NCI-H1105 treated with DMSO at 0.1 percent for 48 hours (cell line): ENCODE measurements at regions not wholly inside any gene's neighbourhood (a gene's known extent, or its start where the extent isn't known, plus 50 kb on each side); places are given as distances from the start of the nearest gene placed in this dataset.
"Not testable (repeated sequence)": the region's sequence is repeated elsewhere in the genome, so short reads cannot be mapped to it uniquely, and the experiment has no call there.

Experiments
- DNase-seq: peaks from one replicate; lab custom pipeline; 2025; lab: John Stamatoyannopoulos, UW

GRCh38 chr6:81105998-81106397 is 646.5 kb downstream of the TENT5A start:
- no peak for DNase-seq

DNA sequence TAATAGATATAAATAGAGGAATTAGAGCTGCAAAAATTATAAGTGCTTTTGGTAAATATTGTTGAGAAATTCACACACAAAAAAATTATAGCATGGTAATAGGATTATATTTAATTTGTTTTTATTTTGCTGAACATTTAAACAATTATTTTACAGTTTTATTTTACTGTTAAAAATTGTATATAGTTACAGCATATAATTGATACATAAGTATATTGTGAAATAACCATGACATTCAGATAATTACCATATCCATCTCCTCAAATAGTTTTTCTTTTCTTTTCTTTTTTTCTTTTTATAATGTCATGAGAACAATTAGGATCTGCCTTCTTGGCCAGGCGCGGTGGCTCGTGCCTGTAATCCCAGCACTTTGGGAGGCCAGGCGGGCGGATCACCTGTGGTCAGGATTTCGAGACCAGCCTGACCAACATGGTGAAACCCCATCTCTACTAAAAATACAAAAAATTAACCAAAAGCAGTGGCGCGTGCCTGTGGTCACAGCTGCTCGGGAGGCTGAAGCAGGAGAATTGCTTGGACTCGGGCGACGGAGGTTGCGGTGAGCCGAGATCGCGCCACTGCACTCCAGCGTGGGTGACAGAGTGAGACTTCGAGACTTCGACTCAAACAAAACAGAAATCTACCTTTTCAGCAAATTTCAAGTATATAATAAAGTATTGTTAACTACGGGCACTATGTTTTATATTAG is 654.2 kb downstream of the TENT5A start:
- DNase-seq = no peak

DNA sequence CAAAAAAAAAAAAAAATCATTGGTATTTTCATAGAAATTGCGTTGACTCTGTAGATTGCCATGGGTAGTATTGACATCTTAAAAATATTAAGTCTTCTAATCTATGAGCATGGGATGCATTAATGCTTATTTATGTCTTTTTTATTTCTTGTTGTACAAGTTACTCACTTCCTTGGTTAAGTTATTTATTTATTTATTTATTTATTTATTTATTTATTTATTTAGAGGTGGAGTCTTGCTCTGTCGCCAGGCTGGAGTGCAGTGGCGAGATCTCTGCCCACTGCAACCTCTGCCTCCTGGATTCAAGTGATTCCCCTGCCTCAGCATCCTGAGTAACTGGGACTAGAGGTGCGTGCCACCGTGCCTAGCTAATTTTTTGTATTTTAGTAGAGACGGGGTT is 656.0 kb downstream of the TENT5A start:
- not testable (repeated sequence) for DNase-seq

- DNase-seq = no peak
Measured at GRCh38 chr6:81093051-81093450, 659.4 kb downstream of the TENT5A start.

- no peak for DNase-seq
Measured at GRCh38 chr6:81088145-81088544, 664.3 kb downstream of the TENT5A start.

GRCh38 chr6:81086991-81087390 is 665.5 kb downstream of the TENT5A start:
- no peak for DNase-seq

- no peak for DNase-seq
Measured at GRCh38 chr6:81085431-81085790, 667.1 kb downstream of the TENT5A start.

DNA sequence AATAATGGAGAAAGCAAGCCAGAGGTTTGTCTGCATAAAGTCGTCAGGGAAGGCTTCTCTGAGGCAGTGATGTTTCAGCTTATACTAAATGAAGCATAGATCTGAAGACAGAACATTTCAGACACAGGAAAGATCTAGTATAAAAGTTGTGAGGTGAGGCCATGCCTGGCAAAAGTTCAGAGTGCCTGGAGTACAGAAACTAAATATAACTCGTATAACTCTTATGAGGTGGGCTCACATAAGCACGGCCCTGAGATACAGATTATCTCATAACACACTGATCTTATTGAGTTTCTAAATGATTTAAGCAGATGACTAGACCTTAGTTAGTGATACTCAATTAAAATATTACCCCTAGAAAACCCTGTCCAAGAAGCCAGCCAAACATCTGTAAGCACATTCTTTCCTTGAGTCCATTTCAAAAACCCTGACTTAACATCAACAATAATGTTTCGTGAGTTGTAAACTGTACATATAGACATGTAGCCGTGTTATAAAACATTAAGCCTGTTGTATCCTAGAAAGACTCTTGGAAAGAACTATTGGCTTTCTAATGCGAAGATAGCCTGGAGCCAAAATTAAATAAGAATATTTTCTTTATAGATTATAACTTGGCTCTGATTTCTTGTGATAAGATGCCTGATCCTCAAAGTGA is 667.6 kb downstream of the TENT5A start:
- DNase-seq = no peak

- DNase-seq = peak; percentile 10
Measured at GRCh38 chr6:81075974-81076373, 676.5 kb downstream of the TENT5A start.

DNA sequence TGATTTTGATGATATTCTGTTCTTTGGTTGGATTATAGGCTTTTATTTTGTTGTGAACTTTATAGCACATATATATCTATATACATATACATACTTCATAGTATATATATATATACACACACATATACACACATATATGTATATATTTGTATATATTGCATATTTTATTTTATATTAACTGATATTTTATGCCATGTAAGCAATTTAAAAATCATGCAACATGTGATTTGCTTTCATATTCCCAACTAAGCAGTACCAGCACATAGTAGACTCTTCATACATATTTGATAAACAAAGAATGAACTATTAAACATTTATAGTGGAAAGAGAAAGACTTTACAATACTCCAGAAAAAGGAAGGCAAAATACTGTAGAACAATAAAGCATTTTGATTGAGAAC is 679.2 kb downstream of the TENT5A start:
- DNase-seq = no peak

- DNase-seq = no peak
Measured at GRCh38 chr6:81071121-81071520, 681.4 kb downstream of the TENT5A start.

DNA sequence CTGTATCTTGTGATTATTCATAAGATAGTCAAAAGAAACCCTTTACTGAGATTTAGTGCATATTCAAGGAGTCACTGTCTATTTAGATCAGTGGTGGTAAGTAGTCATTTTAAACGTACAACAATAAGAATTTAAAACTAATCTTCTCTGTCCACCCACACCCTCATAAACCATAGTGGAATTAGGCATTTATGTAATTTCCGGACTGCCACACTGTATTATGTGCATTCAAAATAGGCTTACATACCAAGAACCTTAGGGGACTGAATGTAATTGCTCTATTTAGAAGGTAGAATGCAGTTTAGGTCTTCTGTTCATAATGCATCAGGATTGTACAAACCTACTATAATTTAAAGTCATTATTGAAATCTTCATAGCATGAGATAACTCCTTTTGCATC is 685.4 kb downstream of the TENT5A start:
- no peak for DNase-seq

DNA sequence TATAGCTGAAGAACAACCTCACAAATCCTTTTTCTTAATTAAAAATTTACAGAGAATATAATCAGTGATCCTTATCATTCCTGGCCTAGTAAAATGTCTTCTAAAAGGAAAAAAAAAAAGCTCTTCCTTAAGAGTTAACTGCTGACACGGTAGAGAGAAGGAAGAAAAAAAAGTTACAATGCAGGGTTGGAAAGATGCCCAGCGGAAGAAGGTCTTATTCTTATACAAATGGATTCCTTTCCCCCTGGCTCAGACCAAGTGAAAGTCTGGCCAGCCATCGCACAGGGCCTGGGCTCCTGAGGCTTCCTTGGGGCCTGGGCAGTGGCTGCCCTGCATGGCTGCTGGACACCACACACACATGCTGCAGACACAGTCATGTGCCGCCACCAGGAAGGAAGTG is 688.6 kb downstream of the TENT5A start:
- DNase-seq = no peak

DNA sequence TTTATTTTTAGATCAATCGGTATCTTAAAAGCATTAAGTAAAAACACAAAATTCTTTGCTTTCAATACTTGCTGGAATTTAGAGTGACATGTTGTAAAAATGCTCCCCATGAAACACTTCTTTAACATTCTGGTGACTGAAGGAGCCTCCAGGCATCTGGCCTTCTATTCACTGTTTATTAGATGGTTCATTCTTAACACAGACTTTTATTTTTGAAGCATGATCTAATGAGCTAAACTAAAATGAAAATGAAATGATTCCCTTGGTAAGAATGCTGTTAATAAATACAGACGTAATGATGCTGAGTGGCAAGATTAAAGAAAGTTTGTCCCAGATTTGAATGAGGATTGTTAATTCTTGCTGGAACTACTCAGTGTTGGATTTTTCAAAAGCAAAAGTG is 698.4 kb downstream of the TENT5A start:
- no peak for DNase-seq

DNA sequence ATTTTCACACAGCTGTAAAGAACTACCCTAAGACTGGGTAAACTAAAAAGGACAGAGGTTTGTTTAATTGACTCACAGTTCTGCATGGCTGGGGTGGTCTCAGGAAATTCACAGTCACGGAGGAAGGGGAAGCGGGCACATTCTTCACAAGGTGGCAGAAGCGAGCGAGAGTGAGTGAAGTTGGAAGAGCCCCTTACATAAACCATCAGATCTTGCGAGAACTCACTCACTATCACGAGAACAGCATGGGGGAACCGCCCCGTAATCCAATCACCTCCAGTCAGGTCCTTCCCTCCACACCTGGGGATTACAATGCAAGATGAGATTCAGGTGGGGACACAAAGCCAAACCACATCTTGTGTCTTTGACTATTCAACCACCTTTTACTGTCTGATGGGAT is 700.5 kb downstream of the TENT5A start:
- DNase-seq = no peak

GRCh38 chr6:81049425-81050042 is 702.9 kb downstream of the TENT5A start:
- DNase-seq = no peak

GRCh38 chr6:81031416-81031815 is 721.1 kb downstream of the TENT5A start:
- no peak for DNase-seq

GRCh38 chr6:81026041-81026553 is 726.4 kb downstream of the TENT5A start:
- DNase-seq = no peak

- DNase-seq = no peak
Measured at GRCh38 chr6:81023709-81024108, 728.8 kb downstream of the TENT5A start.

DNA sequence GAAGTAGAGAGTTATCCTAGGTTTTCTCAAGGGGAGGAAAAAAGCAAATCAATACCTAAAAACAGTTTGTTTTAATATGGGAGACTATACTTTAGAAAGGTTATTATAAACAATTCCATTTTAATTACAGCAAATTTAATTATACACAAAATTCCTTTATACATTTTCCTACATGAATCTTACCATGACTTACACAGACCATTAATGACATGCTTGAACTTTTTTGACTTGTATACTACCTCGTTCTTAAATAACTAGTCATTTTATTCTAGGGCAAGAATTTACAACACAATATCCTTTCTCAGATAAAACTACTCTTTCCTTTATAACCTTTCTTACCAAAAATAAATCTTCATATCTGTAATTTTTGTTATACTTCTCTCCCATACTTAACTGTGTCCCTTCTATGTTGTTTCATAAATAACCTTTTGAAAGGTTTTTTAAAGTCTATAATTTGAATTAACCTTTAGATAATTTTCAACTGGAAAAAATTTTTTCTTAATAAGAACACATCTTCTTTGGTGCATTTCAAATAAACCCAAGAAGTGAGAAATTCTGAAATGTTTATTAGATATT is 729.4 kb downstream of the TENT5A start:
- DNase-seq = no peak

DNA sequence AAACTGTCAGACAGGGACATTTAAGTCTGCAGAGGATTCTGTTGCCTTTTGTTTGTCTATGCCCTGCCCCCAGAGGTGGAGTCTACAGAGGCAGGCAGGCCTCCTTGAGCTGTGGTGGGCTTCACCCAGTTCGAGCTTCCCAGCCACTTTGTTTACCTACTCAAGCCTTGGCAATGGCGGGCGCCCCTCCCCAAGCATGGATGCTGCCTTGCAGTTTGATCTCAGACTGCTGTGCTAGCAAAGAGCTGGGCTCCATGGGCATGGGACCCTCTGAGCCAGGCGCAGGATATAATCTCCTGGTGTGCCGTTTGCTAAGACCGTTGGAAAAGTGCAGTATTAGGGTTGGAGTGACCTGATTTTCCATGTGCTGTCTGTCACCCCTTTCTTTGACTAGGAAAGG is 734.9 kb downstream of the TENT5A start:
- not testable (repeated sequence) for DNase-seq

DNA sequence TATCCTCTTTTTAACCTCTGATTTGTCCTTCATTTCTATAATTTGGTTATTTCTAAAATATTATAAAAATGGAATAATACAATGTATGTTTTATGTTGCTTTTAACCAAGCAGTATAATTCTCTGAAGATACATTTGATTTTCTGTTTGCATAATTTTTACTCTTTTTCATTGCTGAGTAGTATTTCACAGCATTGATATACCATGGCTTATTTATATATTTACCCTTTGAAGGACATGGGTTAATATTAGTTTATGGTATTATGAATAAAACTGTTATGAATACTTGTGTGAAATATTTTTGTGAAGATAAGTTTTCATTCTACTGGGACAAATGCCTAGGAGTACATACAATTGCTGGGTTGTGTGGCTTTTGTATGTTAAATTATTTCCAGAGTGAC is 748.6 kb downstream of the TENT5A start:
- no peak for DNase-seq

- no peak for DNase-seq
Measured at GRCh38 chr6:81003156-81003555, 749.3 kb downstream of the TENT5A start.
